ENCODE measurements at regions not wholly inside any gene's neighbourhood (a gene's known extent, or its start where the extent isn't known, plus 50 kb on each side); places are given as distances from the start of the nearest gene placed in this dataset.
"Not testable (repeated sequence)": the region's sequence is repeated elsewhere in the genome, so short reads cannot be mapped to it uniquely, and the experiment has no call there.

DNA sequence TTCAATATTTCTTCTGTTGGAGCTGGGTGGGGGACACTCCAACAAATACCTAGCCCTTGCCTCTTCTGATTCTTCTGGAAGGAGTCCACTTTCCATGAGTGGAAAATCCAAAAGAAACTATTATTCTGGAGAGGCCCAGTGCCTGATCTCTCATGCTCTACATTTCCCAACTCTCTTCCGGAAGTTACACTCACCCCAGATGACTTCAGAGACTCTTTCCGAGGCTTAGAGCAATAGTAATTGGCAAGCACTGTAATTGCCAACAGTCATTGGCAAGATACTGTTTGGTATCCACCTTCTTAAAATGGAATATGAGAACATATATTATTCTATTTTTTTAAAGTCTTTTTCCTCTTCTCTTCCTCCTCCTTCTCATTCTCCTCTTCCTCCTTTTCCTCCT is 60.5 kb upstream of the CYRIA start:
- no peak for DNase-seq (ENCODE audit: extremely low spot score, insufficient read length, low read depth)
- FAIRE-seq = no peak

DNA sequence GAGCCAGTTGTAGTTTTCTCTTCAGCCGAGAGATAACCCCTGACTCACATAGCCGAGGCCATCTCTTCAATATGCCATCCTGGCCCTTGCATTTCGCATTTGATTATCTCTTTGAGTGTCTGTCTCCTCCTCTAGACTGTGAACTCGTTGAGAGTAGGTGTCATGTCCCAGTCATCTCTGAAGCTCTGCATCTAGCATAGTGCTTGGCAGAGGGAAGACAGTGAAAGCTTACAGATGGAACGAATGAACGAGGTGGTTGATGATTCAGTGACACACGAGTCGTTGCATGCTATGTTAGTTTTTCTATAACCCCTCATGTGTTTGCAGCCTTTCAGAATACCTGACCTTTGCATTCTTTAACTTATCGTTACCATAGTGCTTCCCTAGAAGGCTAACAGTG is 59.9 kb upstream of the CYRIA start:
- no peak for DNase-seq (ENCODE audit: extremely low spot score, insufficient read length, low read depth)
- no peak for FAIRE-seq

DNA sequence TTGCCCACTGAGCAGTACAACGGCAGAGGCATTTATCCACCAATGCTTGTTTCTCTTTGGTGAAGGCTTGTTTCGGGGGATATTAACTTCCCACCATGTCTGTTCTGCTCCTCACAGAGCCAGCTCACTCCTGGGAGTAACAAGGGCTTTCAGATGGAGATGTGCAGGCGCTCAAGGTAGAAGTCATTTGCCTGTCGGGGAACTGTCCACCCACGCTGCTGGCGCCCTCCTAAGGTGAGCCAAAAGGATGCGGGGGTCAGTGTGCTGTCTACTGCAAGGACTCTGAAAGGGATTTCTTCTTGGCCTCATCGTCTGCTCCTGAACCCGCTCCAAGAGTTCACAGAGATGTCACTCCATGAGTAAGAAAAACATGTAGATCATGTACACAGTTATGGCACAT is 57.0 kb upstream of the CYRIA start:
- FAIRE-seq = no peak
- DNase-seq (ENCODE audit: extremely low spot score, insufficient read length, low read depth) = no peak

DNA sequence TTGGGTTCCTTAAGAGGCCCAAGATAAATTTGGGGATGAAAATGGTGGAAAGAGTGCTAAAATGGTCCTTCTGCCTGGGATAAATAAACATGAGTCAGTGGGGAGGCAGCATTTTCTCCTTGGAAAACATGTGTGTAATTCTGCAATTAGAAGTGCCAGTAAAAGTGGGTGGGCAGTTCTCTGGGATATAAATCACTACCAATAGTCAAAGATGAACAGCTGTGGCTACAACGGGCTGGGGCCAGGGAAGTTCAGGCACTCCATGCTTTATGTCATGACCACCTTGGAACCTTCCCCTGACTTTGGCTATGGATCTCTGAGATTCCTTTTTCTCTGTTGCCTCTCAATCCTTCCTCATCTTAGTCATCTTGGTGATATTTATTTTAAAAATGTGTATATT is 56.5 kb upstream of the CYRIA start:
- no peak for DNase-seq (ENCODE audit: extremely low spot score, insufficient read length, low read depth)
- no peak for FAIRE-seq

DNA sequence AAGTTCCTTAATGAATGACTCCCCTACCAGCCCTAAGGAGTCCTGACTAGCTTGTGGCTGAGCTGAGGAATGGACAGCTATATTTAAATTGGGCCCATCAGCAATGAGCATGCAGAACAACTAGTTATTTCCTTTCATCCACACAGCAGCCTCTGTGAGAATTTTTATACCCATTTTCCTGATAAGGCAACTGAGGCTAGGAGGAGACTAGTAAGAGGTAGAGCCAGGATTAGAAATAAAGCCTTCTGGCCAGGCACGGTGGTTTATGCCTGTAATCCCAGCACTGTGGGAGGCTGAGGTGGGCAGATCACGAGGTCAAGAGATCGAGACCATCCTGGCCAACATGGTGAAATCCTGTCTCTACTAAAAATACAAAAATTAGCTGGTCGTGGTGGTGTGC is 55.9 kb upstream of the CYRIA start:
- not testable (repeated sequence) for DNase-seq (ENCODE audit: extremely low spot score, insufficient read length, low read depth); FAIRE-seq

DNA sequence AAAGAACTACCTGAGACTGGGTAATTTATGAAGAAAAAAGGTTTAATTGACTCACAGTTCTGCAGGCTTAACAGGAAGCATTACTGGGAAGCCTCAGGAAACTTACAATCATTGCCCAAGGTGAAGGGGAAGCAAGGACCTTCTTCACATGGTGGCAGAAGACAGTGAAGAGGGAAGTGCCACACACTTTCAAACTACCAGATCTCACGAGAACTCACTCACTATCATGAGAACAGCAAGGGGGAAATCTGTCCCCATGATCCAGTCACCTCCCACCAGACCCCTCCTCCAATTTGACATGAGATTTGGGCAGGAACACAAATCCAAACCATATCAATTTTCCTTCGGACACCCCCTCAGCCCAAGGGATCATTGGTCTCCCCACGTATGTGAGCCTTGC is 55.1 kb upstream of the CYRIA start:
- DNase-seq (ENCODE audit: extremely low spot score, insufficient read length, low read depth); FAIRE-seq: not testable (repeated sequence)

DNA sequence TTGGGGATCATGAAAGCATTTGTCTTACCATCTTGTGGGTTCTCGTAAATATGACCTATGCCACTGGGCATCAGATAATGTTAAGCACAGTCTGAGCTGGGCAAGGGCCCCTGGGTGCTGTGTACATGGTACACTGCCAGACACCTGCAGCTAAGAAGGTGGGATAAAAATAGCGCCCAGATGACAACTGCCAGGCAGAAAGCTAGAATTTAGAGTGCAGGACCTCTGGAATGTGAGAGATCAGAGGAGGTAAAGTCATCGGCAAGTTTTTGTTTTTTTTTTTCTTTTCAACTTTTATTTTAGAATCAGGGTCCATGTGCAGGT is 53.8 kb upstream of the CYRIA start:
- DNase-seq (ENCODE audit: extremely low spot score, insufficient read length, low read depth) (no peak), FAIRE-seq (no peak)

DNA sequence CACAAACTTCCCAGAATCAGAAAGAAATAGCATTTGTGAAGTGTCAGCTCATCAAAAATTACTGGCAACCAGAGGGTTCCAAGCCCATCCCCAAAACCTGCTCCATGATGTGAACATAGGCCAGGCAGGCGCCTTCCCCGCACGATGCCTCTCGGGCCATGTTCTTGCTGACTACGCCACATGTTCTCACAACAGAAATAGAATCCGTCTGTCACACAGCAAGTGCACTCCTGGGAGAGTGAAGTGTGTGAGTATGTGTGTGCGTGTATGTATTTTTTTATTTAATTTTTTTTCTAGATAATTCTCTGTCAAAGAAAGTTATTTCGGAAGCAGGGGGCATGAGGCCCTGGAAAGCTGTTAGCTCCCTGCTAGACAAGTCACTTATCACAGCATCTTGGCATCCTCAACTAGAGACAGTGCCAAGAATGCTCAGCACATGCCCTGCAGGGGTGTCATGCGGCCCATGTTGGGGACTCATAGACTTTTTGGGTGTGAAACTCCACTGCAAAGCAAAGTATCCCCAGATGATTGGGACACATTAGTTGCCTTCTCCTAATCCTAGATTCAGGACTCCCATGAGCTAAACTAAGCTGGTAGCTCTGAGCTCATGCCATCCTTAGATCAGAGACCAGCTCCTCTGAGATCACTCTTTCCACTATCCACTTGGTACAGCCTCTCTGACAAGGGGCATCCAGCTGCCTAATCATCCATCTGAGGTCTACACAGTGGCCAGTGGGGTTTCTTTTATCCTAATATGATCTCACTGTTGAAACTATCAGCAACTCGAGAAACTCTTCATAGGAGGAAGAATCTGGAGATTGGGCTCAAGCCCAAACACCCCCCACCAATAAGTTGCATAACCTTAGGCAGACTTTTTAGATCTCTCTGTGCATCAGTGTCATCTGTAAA is 53.2 kb upstream of the CYRIA start:
- FAIRE-seq (no peak), DNase-seq (ENCODE audit: extremely low spot score, insufficient read length, low read depth) (no peak)

DNA sequence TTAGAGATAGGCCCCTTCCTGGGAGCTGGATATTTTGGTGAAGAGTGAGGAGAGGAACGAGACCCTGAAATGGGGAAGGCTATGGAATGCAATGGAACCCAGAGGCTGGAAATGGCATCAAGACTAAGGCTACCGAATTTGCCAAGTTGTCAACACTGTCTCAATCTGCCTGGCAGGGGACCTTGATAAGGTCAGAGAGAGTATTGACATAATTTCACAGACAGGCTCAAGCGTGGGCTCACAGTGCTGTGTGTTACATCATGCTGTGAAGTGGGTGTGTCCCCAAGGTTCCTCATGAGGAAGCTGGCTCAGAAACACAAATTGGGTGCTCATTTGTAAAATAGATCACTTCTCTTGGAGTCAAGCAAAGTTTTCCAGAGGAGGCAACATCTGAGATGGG is 51.8 kb upstream of the CYRIA start:
- FAIRE-seq (no peak), DNase-seq (ENCODE audit: extremely low spot score, insufficient read length, low read depth) (no peak)

DNA sequence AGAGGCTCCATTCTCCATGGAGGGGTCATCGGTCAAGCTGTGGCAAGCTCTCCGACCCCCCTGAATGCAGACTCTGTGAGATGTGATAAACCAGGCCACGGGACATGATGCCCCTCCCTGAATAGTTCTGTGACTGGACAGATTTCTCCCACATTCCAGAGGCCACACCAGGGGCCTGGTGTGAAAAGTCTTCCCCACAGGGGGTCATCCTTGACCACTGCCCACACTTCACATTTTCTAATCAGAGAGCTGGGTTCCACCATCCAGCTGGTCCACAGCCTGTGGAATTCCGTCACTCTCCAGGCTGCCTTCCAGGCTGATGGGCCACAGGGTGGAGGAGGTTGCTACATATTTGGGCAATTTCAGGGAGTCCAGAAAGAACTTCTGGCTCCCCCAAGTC is 51.3 kb upstream of the CYRIA start:
- DNase-seq (ENCODE audit: extremely low spot score, insufficient read length, low read depth) = no peak
- no peak for FAIRE-seq

DNA sequence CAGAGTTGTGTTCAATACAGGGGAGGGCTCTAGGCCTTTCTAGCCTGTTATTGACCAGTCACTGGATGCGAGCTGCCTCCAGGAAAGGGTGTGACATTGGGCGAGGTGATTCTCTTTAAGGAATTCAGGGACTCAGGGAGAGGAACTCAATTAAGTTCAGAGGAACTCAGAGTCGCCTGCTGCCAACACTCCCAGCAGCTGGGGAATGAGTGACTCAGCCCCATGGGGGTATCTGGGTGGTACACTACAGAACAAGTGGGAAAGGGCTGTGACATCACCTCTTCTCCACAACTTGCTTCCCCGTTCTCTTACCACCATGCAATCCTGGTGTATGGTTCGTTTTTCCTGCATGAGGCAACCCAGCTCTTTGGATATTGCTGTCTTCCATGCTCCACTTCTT is 50.4 kb upstream of the CYRIA start:
- no peak for FAIRE-seq
- DNase-seq (ENCODE audit: extremely low spot score, insufficient read length, low read depth) = no peak
